T-helper 2 cell treated with Interferon-gamma antibody and Interleukin-4, amounts not matched to agents 5 μg/mL and 100 μg/mL, for 36 hours (primary cell): ENCODE measurements at regions not wholly inside any gene's neighbourhood (a gene's known extent, or its start where the extent isn't known, plus 50 kb on each side); places are given as distances from the start of the nearest gene placed in this dataset.

ENCODE experiments used
- DNase-seq: peaks from one replicate; pipeline ENCODE4 v3.0.0; 2021; ENCODE audit warnings: low spot score
- H3K27ac Mint-ChIP-seq: one replicate; pipeline ENCODE4 v1.8.0; 2021; ENCODE audit warnings: mild to moderate bottlenecking, mixed read lengths
- H3K27me3 Mint-ChIP-seq: one replicate; pipeline ENCODE4 v1.8.0; 2021; ENCODE audit warnings: low read depth, mixed read lengths
- H3K36me3 Mint-ChIP-seq: one replicate; pipeline ENCODE4 v1.8.0; 2021; ENCODE audit warnings: low read depth, mixed read lengths
- H3K4me1 Mint-ChIP-seq: one replicate; pipeline ENCODE4 v1.8.0; 2021; ENCODE audit warnings: low read depth, mixed read lengths
- H3K4me3 Mint-ChIP-seq: one replicate; pipeline ENCODE4 v1.8.0; 2022; ENCODE audit warnings: mild to moderate bottlenecking, moderate library complexity, mixed read lengths
- H3K9me3 Mint-ChIP-seq: one replicate; pipeline ENCODE4 v1.8.0; 2021; ENCODE audit warnings: mixed read lengths

DNA sequence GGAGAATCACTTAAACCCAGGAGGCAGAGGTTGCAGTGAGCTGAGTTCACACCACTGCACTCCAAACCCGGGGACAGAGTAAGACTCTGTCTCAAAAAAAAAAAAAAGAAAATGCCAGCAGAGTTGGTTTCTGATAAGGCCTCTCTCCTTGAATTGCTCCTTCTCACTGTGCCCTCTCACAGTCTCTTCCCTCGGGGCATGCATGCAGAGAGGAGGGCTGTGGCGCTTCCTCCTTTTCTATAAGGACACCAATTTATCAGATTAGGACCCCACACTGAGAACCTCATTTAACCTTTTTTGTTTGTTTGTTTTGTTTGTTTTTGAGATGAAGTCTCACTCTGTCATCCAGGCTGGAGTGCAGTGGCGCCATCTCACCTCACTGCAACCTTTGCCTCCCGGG is 110.5 kb downstream of the ZFP36L2 start:
- H3K27me3 Mint-ChIP-seq = no peaks in the 10 kb centered on the region
- H3K36me3 Mint-ChIP-seq = peaks cover 36% of the 10 kb centered on the region
- H3K27ac Mint-ChIP-seq = no peak overlapping the region
- H3K4me1 Mint-ChIP-seq = peaks cover 5% of the 10 kb centered on the region
- peaks cover 21% of the 10 kb centered on the region for H3K9me3 Mint-ChIP-seq
- DNase-seq = no peak
- no peak overlapping the region for H3K4me3 Mint-ChIP-seq

- H3K9me3 Mint-ChIP-seq = peaks cover 11% of the 10 kb centered on the region
- H3K36me3 Mint-ChIP-seq = peaks cover 25% of the 10 kb centered on the region
- H3K4me1 Mint-ChIP-seq = peaks cover 5% of the 10 kb centered on the region
- no peak overlapping the region for H3K27ac Mint-ChIP-seq
- no peaks in the 10 kb centered on the region for H3K27me3 Mint-ChIP-seq
- DNase-seq = no peak
- no peak overlapping the region for H3K4me3 Mint-ChIP-seq
Observed at GRCh38 chr2:43114210-43114609, 112.2 kb downstream of the ZFP36L2 start.

DNA sequence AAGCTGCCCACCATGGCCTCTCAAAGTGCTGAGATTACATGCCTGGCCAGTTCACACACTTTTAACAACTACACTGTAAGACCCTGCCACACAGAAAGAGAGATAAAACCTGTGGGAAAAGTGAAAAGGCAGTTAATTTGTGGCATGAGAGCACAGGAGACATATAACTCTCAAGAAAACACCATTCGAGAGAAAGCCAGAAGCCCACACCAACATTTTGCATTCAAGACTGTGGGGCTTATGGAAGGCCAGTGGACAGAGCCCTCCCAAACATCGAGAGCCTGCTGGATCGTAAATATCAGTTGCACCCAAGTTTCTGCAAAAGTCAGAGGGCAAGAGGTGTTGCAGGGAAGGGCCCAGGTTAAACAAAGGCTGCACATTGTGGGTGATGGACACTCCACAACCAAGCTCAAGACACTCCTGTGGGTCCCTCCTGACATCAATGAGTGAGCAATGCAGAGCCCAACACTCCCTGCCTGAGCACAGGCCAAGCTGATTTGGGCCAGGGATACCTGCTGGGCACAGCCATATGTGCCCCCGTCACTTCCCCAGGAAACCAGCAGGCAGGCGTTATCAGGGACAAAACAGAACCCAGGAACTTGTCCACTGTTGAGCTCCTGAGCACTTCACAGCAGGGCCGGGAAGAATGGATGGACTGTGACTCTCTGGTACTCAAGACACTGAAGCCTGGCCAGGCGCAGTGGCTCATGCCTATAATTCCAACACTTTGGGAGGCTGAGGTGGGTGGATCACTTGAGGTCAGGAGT is 114.4 kb downstream of the ZFP36L2 start:
- Mint-ChIP-seq H3K27ac (no peak overlapping the region), H3K9me3 (no peaks in the 10 kb centered on the region), H3K36me3 (peaks cover 9% of the 10 kb centered on the region), H3K27me3 (no peaks in the 10 kb centered on the region), H3K4me3 (no peak overlapping the region), H3K4me1 (peaks cover 5% of the 10 kb centered on the region)
- no peak for DNase-seq

- no peak for DNase-seq
- Mint-ChIP-seq H3K27me3 (no peaks in the 10 kb centered on the region), H3K36me3 (peaks cover 7% of the 10 kb centered on the region), H3K4me3 (no peak overlapping the region), H3K4me1 (peaks cover 5% of the 10 kb centered on the region), H3K9me3 (no peaks in the 10 kb centered on the region), H3K27ac (no peak overlapping the region)
Observed at GRCh38 chr2:43110442-43110871, 115.9 kb downstream of the ZFP36L2 start.

DNA sequence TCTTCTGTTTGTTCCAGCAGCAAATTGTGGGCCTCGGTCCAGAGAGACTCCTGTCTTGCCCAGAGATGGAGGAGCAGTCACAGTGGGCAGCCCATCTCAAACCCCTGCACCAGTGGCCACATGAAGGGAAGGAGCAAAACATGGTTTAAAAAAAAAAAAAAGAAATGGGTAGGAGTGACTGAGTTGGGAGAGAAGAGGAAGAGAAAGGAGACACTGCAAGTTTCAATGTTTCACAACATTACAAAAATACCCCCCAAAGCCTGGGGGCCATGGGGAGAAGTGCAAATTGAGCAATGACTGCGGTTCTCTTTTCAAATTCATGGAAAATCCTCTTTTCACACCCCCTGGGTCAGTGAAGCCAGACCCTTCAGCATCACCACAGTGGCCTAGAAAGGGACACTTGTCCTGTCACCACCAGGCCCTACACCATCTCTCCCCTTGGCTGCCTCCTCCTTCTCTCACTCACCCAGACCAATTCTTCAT is 117.1 kb downstream of the ZFP36L2 start:
- Mint-ChIP-seq H3K27ac (no peak overlapping the region), H3K27me3 (no peaks in the 10 kb centered on the region), H3K9me3 (no peaks in the 10 kb centered on the region), H3K4me1 (peaks cover 3% of the 10 kb centered on the region), H3K4me3 (no peak overlapping the region), H3K36me3 (peaks cover 12% of the 10 kb centered on the region)
- no peak for DNase-seq

GRCh38 chr2:43107679-43108078 is 118.7 kb downstream of the ZFP36L2 start:
- H3K9me3 Mint-ChIP-seq = no peaks in the 10 kb centered on the region
- no peaks in the 10 kb centered on the region for H3K4me1 Mint-ChIP-seq
- H3K4me3 Mint-ChIP-seq = no peak overlapping the region
- no peak for DNase-seq
- H3K27me3 Mint-ChIP-seq = no peaks in the 10 kb centered on the region
- peaks cover 16% of the 10 kb centered on the region for H3K36me3 Mint-ChIP-seq
- no peak overlapping the region for H3K27ac Mint-ChIP-seq

DNA sequence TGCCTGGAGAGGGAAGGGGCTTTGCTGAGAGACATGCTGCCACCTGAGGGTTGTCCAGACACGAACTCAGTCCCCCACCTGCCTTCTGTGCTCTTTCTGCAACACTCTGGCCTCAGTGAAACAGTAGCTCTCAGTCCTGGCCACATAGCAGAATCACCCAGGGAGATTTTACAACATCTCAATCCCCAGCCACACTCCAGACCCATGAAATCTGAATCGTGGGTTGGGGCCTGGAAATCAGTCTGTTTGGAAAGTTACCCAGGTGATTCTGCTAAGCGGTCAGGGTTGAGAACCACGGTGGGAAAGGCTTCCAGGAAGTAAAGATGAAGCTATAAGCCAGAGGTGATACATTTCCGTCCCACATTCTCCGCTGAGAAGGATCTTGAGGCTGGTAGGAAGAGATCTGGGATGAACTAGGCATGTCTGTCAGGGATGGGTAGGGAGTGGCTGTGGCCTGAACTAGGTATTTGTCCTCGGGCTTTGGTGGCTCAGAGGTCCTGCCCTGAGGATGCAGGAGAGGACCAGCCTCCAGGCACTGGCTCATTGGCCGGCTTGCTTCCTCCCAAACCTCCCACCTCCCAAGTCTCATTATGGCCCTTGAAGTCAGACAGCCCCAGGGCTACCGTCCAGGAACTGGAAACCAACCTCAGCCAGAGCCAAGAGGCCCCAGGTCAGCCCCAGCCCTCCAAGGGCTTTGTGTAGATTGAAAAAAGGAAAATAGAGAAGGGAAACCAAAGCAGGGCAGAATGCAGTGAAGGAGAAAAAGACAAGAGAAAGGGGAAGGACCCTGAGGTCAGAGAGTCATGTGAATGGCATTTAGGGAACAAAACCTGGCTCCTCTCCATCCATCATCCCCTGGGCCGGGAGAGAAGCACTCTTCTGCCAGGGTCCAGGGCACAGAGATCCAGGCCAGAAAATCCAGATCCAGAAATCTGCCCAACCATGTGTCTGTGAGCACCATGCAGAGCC is 119.6 kb downstream of the ZFP36L2 start:
- H3K9me3 Mint-ChIP-seq = no peaks in the 10 kb centered on the region
- no peaks in the 10 kb centered on the region for H3K27me3 Mint-ChIP-seq
- no peak overlapping the region for H3K27ac Mint-ChIP-seq
- peaks cover 16% of the 10 kb centered on the region for H3K36me3 Mint-ChIP-seq
- no peak overlapping the region for H3K4me3 Mint-ChIP-seq
- no peaks in the 10 kb centered on the region for H3K4me1 Mint-ChIP-seq
- no peak for DNase-seq

DNA sequence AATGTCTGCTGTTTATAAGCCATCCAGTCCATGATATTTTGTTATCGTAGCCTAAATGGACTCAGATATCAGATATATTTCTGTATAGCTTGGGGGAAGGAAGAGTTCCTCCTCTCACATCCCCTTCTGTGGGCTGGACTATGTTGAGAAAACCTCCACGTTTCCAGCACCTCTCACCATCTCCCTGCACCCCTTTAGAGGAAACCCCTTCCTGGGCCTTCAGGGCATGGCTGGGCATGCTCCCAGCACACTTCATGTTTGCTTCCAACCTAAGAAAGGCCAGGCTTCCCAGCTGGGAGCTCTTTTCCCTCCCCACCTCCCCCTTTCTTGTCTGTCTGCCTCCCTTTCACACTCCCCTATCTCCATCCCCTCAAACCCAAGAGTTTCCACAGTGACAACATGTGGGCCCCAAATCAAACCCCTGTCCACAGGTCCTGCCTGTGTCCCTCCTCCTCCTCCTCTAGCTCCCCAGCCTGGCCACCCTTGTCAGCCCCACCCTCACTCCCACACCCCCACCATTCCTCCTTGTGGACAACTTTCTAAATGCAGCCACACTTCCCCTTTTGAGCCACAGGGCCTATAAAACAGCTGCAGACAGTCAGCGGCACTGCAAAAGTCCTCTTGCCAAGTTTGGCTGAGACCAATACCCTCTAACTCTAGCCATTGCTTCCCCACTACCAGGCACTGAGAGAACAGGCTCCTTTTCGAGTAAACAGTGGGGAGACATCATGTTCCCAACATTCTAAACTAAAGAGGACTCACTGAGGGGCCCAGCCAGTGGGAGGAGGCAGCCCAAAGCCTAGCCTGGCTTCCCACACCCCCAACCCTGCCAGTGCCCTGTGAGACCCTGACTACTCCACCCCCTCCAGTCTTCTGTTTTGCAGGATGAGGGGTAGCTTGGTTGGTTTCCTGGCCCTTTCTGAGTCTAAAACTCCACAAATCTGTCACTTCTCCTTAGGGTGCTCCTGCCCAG is 120.5 kb downstream of the ZFP36L2 start:
- H3K9me3 Mint-ChIP-seq = no peaks in the 10 kb centered on the region
- no peak overlapping the region for H3K4me3 Mint-ChIP-seq
- no peaks in the 10 kb centered on the region for H3K27me3 Mint-ChIP-seq
- H3K27ac Mint-ChIP-seq = no peak overlapping the region
- H3K4me1 Mint-ChIP-seq = no peaks in the 10 kb centered on the region
- DNase-seq = no peak
- peaks cover 14% of the 10 kb centered on the region for H3K36me3 Mint-ChIP-seq

DNA sequence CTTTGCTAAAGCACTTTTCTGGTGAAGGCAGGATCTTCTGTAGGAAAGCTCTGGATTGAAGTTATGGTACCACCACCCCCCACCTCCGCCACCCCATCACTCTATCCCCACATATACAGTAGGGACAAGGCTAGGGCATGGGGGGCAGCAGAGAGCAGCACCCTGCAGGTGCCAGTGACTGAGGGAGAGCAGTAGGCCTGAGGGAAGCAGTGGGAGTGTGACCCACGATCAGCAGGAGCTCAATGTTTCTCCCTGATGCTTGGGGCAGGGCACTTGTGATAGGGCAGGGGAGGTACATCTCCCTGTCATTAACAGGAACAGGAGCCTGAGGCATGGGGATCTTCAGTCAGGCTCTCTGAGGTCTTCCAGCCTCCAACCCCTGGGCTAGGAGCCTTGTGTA is 121.6 kb downstream of the ZFP36L2 start:
- DNase-seq = no peak
- Mint-ChIP-seq H3K27ac (no peak overlapping the region), H3K9me3 (no peaks in the 10 kb centered on the region), H3K4me1 (no peaks in the 10 kb centered on the region), H3K27me3 (no peaks in the 10 kb centered on the region), H3K4me3 (no peak overlapping the region), H3K36me3 (peaks cover 14% of the 10 kb centered on the region)

GRCh38 chr2:43104106-43104505 is 122.3 kb downstream of the ZFP36L2 start:
- DNase-seq = no peak
- Mint-ChIP-seq H3K27ac (no peak overlapping the region), H3K27me3 (no peaks in the 10 kb centered on the region), H3K4me3 (no peak overlapping the region), H3K4me1 (no peaks in the 10 kb centered on the region), H3K36me3 (peaks cover 14% of the 10 kb centered on the region), H3K9me3 (no peaks in the 10 kb centered on the region)

DNA sequence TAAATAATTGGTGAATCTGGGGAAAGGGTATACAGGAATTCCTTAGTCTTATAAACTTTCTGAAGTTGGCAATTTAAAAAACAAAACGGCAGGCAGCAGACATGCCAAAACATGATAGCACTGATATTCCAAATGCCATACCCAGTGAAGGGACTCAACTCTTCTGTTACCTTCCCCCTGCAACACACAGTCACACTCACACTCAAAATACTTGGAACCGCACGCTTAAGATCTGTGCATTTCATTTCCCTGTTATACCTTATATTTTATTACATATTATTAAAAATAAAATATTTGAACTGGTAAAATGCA is 123.4 kb downstream of the ZFP36L2 start:
- no peak overlapping the region for H3K27ac Mint-ChIP-seq

DNA sequence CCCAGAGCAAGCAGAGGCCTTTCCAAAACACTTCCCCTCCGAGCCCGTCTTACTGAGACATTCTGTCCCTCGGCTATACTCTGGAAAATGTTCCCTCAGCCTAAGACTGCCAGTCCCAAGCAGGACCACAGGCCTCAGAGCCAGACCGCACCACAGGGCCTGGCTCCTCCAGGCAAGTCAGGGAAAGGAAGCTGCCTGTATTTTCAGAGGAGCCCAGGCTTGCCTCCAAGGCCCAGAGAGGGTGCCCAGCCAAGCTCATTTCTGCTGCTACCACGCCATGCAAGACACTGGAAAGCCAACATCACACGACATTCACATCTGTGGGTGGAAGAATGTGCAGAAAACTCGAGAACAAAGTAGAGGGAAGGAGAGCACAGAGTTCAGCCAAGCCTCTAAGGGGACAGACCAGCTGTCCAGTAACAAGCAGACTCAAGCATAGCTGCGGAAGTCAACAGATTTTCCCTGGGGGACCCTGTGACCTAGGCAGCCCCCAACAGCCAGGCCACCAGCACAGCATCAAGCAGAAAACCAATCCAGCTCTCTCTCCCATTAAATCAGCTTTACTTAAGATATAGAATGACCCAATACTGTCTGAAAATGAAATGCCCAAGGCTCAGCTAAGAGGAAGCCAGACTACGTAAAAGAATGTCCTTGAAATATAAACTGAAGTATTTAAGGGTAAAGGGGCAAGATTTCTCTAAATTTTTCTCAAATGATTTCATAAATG is 123.9 kb downstream of the ZFP36L2 start:
- no peak overlapping the region for H3K27ac Mint-ChIP-seq
- DNase-seq = no peak
- no peak overlapping the region for H3K4me3 Mint-ChIP-seq
- H3K9me3 Mint-ChIP-seq = no peaks in the 10 kb centered on the region
- H3K27me3 Mint-ChIP-seq = no peaks in the 10 kb centered on the region
- H3K4me1 Mint-ChIP-seq = no peaks in the 10 kb centered on the region
- H3K36me3 Mint-ChIP-seq = peaks cover 17% of the 10 kb centered on the region

More for the DNA sequence above, 123.4 kb downstream of the ZFP36L2 start:
- Mint-ChIP-seq H3K36me3 (peaks cover 14% of the 10 kb centered on the region), H3K4me1 (no peaks in the 10 kb centered on the region), H3K27me3 (no peaks in the 10 kb centered on the region), H3K4me3 (no peak overlapping the region), H3K9me3 (no peaks in the 10 kb centered on the region)
- no peak for DNase-seq

DNA sequence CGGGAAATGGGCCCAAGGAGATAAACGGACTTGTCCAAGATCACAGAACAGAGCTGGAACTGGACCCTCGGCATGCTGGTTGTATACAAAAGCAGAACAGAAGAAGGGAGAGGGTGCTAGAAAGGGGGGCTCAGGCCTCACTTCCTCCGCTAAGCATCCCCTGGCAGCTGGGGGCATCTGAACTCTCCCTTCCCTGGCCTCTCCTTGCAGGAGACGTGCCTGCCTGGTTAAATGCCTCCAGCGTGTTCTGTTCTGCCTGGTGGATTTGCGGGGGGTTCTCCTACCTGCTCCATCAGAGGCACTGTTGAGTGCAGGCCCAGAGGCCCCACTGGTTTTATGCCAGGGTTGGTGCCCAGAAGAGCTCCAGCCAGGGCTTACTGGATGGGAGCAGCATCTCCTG is 124.7 kb downstream of the ZFP36L2 start:
- H3K9me3 Mint-ChIP-seq = no peaks in the 10 kb centered on the region
- H3K4me3 Mint-ChIP-seq = no peak overlapping the region
- no peak for DNase-seq
- peaks cover 19% of the 10 kb centered on the region for H3K36me3 Mint-ChIP-seq
- no peaks in the 10 kb centered on the region for H3K27me3 Mint-ChIP-seq
- no peaks in the 10 kb centered on the region for H3K4me1 Mint-ChIP-seq
- no peak overlapping the region for H3K27ac Mint-ChIP-seq
